Skeletal muscle cell (primary cell): ENCODE measurements at regions not wholly inside any gene's neighbourhood (a gene's known extent, or its start where the extent isn't known, plus 50 kb on each side); places are given as distances from the start of the nearest gene placed in this dataset.

Source experiments
- DNase-seq: peaks from one replicate; pipeline ENCODE4 v3.0.0-alpha.2; 2010; ENCODE audit warnings: low read depth
- H3K4me3 ChIP-seq: 2 replicates; pipeline ENCODE4 v1.5.1; 2011; ENCODE audit warnings: low read depth, mild to moderate bottlenecking, control low read depth, low read length, moderate library complexity

DNA sequence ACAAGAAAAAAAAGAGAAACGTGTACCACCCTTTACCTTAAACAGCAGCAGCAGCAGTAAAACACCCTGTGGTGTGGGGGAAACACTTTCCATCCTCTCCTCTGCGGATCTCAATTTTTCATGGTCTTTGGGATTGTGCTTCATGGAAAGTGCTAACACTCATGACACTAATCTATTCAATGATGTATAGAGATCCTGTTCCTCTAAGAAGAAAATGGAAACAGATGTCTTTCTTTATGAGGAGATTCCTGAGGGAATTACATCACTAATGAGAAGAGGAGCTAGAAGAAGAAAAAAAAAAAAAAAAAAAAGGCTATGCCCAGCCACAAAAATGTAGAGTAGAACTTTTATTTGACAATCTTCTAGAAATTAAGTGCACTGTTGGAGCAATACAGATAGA lies 62.9 kb upstream of the NDST3 start:
- no peak overlapping the region for H3K4me3 ChIP-seq
- no peak for DNase-seq

DNA sequence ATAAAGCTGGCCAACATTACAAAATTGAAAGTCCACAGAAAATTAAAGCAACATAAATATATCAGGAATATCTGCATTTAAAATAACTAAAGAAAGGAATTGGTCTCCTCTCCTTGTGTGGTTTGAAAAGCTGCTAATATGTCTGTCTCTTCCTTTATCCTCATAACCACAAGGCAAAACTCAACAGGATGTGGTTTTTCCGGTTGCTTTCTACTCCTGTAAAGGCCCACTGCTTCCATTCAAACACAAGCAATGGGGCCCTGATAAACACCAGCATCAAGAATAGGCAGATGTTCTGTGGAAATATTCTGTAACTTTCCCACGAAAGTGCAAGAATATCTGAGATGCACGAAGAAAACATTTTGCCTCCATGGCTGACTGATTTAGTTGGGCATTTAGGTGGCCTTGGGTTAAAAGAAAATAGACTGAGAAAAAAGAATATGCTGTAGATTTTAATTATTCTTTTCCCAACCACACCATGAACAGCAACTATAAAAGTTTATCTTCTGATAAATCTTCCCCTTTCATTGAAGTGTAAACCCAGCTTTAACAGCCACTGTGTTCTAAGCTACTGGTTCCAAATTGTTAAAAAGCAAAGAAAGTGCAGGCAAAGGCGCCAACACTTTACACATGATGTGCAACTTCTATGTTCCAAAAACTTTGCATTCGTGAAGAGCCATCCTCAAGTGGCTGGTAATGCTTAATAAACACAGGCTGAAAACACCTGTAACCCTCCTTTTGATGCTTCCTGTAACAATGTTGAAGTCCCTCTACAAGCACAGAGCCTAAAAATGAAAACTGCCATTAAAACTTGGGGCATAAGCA lies 50.5 kb upstream of the NDST3 start:
- DNase-seq, result no peak
- no peak overlapping the region for H3K4me3 ChIP-seq

DNA sequence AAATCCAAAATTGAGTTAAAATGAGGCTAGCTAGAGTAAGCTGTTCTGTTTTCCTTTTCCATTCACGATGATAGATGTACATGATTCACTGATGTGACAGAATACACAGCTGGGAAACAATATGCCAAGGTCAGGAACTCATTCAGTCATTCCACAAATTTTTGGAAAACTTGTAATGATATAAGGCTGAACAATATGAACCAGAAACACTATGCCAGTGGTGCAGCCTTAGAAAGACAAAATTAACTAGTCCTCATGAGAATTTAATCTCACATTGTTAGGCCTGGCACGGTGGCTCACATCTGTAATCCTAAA lies 50.0 kb upstream of the NDST3 start:
- DNase-seq, result no peak
- no peak overlapping the region for H3K4me3 ChIP-seq
